ENCODE measurements at regions not wholly inside any gene's neighbourhood (a gene's known extent, or its start where the extent isn't known, plus 50 kb on each side); places are given as distances from the start of the nearest gene placed in this dataset.

DNA sequence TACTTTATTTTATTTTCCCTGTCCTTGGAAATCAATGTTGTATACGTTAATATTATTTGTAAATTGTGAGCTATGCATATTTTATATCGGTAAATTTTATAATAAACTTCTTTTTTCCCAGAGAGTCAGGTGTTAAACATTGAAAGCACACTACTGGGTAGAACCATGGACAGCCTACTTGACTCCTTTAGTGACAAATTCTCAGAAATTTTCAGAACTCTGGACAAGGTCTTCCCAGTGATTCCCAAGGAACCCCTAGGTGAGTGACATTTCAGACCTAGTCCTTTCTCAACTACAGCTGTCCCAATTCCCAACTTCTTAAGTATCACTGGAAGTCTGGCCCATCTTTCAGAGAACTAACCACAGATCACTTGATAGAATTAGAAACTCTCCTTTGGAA, 107.2 kb downstream of the RCN1 start (continued):
- TF ChIP-seq ZNF444 (CRISPR knock-in tag; IDR thresholded peaks at IDR 0.05) (no peak), ZNF212 (CRISPR knock-in tag; IDR thresholded peaks at IDR 0.05) (no peak), ZNF143 (CRISPR knock-in tag; IDR thresholded peaks at IDR 0.05) (no peak), RBFOX2 (IDR thresholded peaks at IDR 0.05; ENCODE audit: low read depth, low read length) (no peak), FUS (optimal IDR thresholded peaks at IDR 0.05; ENCODE audit: low read depth, low read length) (no peak), ZFP36 (IDR thresholded peaks at IDR 0.05; ENCODE audit: low read depth, low read length, partially characterized antibody) (no peak), KHSRP (IDR thresholded peaks at IDR 0.05) (no peak), HNRNPUL1 (IDR thresholded peaks at IDR 0.05; ENCODE audit: low read length) (no peak)
- TF ChIP-seq, protein P1, sequence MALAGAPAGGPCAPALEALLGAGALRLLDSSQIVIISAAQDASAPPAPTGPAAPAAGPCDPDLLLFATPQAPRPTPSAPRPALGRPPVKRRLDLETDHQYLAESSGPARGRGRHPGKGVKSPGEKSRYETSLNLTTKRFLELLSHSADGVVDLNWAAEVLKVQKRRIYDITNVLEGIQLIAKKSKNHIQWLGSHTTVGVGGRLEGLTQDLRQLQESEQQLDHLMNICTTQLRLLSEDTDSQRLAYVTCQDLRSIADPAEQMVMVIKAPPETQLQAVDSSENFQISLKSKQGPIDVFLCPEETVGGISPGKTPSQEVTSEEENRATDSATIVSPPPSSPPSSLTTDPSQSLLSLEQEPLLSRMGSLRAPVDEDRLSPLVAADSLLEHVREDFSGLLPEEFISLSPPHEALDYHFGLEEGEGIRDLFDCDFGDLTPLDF (CRISPR knock-in tag; IDR thresholded peaks at IDR 0.05) = no peak
- TF ChIP-seq, protein P2, sequence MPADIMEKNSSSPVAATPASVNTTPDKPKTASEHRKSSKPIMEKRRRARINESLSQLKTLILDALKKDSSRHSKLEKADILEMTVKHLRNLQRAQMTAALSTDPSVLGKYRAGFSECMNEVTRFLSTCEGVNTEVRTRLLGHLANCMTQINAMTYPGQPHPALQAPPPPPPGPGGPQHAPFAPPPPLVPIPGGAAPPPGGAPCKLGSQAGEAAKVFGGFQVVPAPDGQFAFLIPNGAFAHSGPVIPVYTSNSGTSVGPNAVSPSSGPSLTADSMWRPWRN (IDR thresholded peaks at IDR 0.05; ENCODE audit: low read depth) = no peak

DNA sequence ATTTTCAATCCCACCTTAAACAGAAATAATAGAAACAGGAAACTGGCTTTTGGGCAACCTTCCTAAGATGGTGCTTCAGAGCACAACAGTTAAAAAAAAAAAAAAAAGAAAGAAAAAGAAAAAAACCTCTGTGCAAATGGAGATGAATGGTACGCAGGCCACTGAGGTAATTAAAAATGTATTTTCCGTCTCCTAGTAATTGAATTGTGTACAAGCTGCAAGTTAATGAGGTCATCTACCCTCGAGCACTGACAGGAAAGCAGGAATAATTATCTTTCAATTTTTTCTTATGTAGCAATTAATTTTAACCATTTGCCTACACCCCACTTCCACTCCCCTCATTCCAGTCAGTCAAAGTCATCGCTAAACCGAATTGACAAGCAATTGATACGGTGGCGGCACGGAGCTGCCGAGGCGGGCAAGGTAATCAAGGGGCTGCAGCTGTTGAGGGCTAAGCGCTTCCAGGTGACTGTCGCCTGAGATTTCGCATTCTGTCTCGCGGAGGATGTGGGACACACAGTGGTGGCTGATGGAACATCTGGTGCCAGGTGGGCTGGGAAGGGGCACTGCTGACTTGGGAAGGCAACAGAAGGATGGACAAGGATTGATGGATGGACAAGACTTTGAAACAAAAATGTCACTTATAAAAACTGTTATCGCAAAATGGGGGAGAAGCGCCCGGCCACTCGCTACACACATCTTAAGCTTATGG, 109.4 kb downstream of the RCN1 start:
- Histone ChIP-seq H3K4me3 (no peak overlapping the region), H3K4me2 (ENCODE audit: insufficient read depth, low read length) (no peak overlapping the region), H3K27ac (ENCODE audit: extremely low read depth, low read depth, low read length) (no peak overlapping the region), H3K27me3 (ENCODE audit: control insufficient read depth in 2 of 2, insufficient read depth in 2 of 2, low read length in 2 of 2) (no peaks in the 10 kb centered on the region; a peak in 1 of 5 replicates), H3K9ac (ENCODE audit: insufficient read depth in 1 of 2, low read depth in 2 of 2, low read length in 2 of 2) (no peak overlapping the region), H3K9me1 (ENCODE audit: control insufficient read depth, insufficient read depth, low read length) (no peaks in the 10 kb centered on the region), H3K79me2 (ENCODE audit: control insufficient read depth, insufficient read depth, low read length) (no peaks in the 10 kb centered on the region), H2AFZ (ENCODE audit: low read depth, low read length) (no peak overlapping the region), H3K36me3 (ENCODE audit: control insufficient read depth, insufficient read depth, low read length) (no peaks in the 10 kb centered on the region), H3K4me1 (replicated peaks in 1 of 2; ENCODE audit: control insufficient read depth in 2 of 2, insufficient read depth in 2 of 2, low read length in 2 of 2) (no peaks in the 10 kb centered on the region), H4K20me1 (replicated peaks; ENCODE audit: control insufficient read depth, insufficient read depth, low read length) (no peaks in the 10 kb centered on the region), H3K9me3 (replicated peaks; ENCODE audit: control insufficient read depth, insufficient read depth, low read depth, low read length) (no peaks in the 10 kb centered on the region)
- in situ Hi-C loops (cut with MboI) (no loop called here), intact Hi-C loops (cut with micrococcal nuclease) (no loop called here)
- no peak for FAIRE-seq
- ChIA-PET POLR2A (no interaction called here), CTCF (ENCODE audit: low intra/inter-chr PET ratio) (no interaction called here)
- ATAC-seq = peak; percentile 53; the same call in 2 of the 3 replicates
- peak in 1 of 4 experiments; percentile 8 for DNase-seq (ENCODE audit: extremely low read depth in 1 of 4, low spot score in 3 of 4)
- 5% methylated on average over 18 of the region's 19 CpGs for WGBS (ENCODE audit: insufficient coverage, low coverage, missing lambda C conversion rate)
- BruUV-seq (replicated peaks) = no TSS peak
- TF ChIP-seq, protein P3, sequence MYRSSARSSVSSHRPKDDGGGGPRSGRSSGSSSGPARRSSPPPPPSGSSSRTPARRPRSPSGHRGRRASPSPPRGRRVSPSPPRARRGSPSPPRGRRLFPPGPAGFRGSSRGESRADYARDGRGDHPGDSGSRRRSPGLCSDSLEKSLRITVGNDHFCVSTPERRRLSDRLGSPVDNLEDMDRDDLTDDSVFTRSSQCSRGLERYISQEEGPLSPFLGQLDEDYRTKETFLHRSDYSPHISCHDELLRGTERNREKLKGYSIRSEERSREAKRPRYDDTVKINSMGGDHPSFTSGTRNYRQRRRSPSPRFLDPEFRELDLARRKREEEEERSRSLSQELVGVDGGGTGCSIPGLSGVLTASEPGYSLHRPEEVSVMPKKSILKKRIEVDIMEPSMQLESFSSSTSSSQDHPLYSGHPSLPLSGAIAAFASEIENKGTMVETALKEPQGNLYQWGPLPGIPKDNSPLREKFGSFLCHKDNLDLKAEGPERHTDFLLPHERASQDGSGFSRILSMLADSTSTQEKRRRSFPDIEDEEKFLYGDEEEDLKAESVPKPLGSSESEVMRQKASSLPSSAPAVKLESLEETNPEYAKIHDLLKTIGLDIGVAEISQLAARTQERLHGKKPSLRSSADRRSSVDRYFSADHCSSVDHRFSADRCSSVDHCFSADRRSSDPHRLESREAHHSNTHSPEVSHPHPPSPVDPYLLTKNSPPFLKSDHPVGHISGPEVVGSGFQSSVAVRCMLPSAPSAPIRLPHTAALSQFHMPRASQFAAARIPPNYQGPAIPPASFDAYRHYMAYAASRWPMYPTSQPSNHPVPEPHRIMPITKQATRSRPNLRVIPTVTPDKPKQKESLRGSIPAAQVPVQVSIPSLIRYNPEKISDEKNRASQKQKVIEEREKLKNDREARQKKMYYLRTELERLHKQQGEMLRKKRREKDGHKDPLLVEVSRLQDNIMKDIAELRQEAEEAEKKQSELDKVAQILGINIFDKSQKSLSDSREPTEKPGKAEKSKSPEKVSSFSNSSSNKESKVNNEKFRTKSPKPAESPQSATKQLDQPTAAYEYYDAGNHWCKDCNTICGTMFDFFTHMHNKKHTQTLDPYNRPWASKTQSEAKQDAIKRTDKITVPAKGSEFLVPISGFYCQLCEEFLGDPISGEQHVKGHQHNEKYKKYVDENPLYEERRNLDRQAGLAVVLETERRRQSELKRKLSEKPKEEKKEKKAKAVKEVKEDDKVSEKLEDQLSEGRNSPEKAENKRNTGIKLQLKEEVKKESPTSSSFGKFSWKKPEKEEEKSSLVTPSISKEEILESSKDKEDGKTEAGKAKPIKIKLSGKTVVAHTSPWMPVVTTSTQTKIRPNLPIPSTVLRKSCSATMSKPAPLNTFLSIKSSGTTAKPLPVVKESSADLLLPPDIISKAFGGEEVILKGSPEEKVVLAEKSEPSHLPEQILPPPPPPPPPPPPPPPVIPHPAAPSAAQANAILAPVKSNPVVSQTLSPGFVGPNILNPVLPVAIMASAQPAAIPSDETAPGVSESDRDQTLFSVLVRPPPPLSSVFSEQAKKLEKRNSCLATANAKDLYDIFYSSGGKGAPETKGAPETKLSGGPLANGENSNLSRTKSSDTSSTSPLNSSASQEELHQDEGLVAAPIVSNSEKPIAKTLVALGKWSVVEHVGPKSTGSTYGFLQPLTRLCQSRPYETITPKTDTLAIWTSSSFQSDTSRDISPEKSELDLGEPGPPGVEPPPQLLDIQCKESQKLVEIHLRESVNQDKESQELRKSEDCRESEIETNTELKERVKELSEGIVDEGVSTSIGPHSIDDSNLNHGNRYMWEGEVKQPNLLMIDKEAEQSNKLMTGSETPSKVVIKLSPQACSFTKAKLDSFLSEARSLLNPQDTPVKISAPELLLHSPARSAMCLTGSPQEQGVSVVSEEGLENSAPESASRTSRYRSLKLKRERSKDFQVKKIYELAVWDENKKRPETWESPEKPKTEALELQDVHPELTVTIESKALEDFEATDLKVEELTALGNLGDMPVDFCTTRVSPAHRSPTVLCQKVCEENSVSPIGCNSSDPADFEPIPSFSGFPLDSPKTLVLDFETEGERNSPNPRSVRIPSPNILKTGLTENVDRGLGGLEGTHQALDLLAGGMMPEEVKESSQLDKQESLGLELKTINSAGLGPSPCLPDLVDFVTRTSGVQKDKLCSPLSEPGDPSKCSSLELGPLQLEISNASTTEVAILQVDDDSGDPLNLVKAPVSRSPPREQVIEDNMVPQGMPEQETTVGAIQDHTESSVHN (IDR thresholded peaks at IDR 0.05; ENCODE audit: borderline replicate concordance in 1 of 2, low read depth in 1 of 2) = no peak

All from K562 (cell line).